HEK293T (cell line): ENCODE measurements at regions not wholly inside any gene's neighbourhood (a gene's known extent, or its start where the extent isn't known, plus 50 kb on each side); places are given as distances from the start of the nearest gene placed in this dataset.

Experiments
- ELF4 ChIP-seq: fragments of 450-650 bp; IDR thresholded peaks from 2 replicates; pipeline ENCODE4 v1.6.1; 2017; ENCODE audit warnings: antibody characterized with exemption
- FOXM1 ChIP-seq: fragments of 450-650 bp; IDR thresholded peaks from 2 replicates; pipeline ENCODE4 v1.6.1; 2017; ENCODE audit warnings: mild to moderate bottlenecking, borderline replicate concordance
- HDGF ChIP-seq: fragments of 450-650 bp; IDR thresholded peaks from 2 replicates; pipeline ENCODE4 v1.6.1; 2017; ENCODE audit warnings: antibody characterized with exemption, borderline replicate concordance
- TF ChIP-seq, protein P1 (sequence below): fragments of 450-650 bp; IDR thresholded peaks from 2 replicates; pipeline ENCODE4 v1.6.1; 2016

DNA sequence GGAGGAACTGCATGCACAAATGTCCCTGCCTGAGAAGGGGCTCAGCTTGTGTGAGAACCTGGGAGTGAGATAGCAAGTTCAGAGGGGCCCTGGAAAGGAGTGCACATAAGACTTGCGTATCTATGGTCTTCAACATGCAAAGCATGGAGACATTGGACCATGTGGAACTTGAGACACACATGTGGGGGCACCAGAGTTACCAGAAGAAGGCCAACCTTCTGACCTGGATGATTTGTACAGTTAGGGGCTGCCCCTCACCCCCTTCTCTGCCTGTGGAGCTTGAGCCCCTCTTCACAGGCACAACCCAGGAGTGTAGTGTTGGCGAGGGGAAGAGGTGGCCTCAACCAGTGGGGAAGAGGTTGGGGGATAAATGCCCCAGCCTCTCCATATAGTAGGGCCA lies 165.0 kb upstream of the ARL4C start:
- TF ChIP-seq ELF4 = no peak
- no peak for TF ChIP-seq FOXM1
- TF ChIP-seq, protein P1, sequence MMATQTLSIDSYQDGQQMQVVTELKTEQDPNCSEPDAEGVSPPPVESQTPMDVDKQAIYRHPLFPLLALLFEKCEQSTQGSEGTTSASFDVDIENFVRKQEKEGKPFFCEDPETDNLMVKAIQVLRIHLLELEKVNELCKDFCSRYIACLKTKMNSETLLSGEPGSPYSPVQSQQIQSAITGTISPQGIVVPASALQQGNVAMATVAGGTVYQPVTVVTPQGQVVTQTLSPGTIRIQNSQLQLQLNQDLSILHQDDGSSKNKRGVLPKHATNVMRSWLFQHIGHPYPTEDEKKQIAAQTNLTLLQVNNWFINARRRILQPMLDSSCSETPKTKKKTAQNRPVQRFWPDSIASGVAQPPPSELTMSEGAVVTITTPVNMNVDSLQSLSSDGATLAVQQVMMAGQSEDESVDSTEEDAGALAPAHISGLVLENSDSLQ = no peak
- TF ChIP-seq HDGF = no peak
